ENCODE measurements at regions not wholly inside any gene's neighbourhood (a gene's known extent, or its start where the extent isn't known, plus 50 kb on each side); places are given as distances from the start of the nearest gene placed in this dataset.

DNA sequence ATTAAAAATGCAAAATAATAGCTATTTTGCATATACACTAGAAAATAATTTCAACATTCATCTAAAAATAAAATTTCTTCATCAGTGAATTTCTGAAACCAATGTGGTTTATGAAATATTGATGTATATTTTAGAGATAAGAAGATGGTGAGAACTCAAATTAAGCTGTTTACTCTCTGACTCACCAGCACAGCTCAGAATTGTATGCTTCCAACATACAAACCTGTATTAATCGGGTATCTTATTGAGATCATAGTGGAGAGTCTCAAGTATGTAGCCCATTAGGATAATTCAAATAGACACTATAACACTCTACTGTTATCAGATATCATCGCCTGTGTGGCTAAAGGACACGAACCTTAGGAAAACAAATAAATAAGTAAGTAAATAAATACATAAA, 899.5 kb upstream of the INTU start:
- Mint-ChIP-seq H3K4me3 (no peak overlapping the region), H3K9me3 (ENCODE audit: insufficient read depth) (peaks cover 2% of the 10 kb centered on the region), H3K4me1 (no peaks in the 10 kb centered on the region), H3K27me3 (no peaks in the 10 kb centered on the region), H3K27ac (no peak overlapping the region)
- DNase-seq (no peak), ATAC-seq (ENCODE audit: low read depth) (no peak)
- H3K4me2 ChIP-seq (replicated peaks; ENCODE audit: low read depth, low read length, poor library complexity, severe bottlenecking), result no peak overlapping the region
- H3K27me3 ChIP-seq (replicated peaks in 1 of 4; ENCODE audit: control extremely low read depth in 1 of 4, control insufficient read depth in 3 of 4, insufficient read depth in 4 of 4, low read length in 3 of 4), result no peaks in the 10 kb centered on the region
- no peaks in the 10 kb centered on the region for H3K9me3 ChIP-seq (ENCODE audit: control extremely low read depth in 1 of 3, control insufficient read depth in 2 of 3, insufficient read depth in 1 of 3, low read length in 2 of 3)
- no peaks in the 10 kb centered on the region for H4K20me1 ChIP-seq (ENCODE audit: control insufficient read depth, insufficient read depth, low read length, poor library complexity, severe bottlenecking)
- intact Hi-C loops (cut with micrococcal nuclease), result no loop called here
- no peaks in the 10 kb centered on the region for H3K79me2 ChIP-seq (ENCODE audit: control insufficient read depth, insufficient read depth, low read length)
- ChIA-PET CTCF (no interaction called here), POLR2A (no interaction called here)
- H3K27ac ChIP-seq (ENCODE audit: low read length in 2 of 2), result no peak overlapping the region
- H2AFZ ChIP-seq (ENCODE audit: insufficient read depth, low read depth, low read length, poor library complexity, severe bottlenecking), result no peak overlapping the region
- WGBS (ENCODE audit: insufficient coverage), result no CpG with 5 or more reads among the region's 3 CpGs
- H3K9ac ChIP-seq (ENCODE audit: low read length), result no peak overlapping the region
- H3K36me3 ChIP-seq (replicated peaks in 1 of 2; ENCODE audit: control extremely low read depth in 1 of 2, control insufficient read depth in 1 of 2, extremely low read depth in 1 of 2, insufficient read depth in 2 of 2, low read length in 1 of 2), result no peaks in the 10 kb centered on the region
- H3K4me3 ChIP-seq (ENCODE audit: control extremely low read depth in 1 of 5, extremely low read depth in 1 of 5, insufficient read depth in 1 of 5, low read depth in 2 of 5, low read length in 4 of 5), result no peak overlapping the region
- no peaks in the 10 kb centered on the region for H3K4me1 ChIP-seq (ENCODE audit: control insufficient read depth in 2 of 2, insufficient read depth in 2 of 2, low read length in 2 of 2)
- TF ChIP-seq, protein P1, sequence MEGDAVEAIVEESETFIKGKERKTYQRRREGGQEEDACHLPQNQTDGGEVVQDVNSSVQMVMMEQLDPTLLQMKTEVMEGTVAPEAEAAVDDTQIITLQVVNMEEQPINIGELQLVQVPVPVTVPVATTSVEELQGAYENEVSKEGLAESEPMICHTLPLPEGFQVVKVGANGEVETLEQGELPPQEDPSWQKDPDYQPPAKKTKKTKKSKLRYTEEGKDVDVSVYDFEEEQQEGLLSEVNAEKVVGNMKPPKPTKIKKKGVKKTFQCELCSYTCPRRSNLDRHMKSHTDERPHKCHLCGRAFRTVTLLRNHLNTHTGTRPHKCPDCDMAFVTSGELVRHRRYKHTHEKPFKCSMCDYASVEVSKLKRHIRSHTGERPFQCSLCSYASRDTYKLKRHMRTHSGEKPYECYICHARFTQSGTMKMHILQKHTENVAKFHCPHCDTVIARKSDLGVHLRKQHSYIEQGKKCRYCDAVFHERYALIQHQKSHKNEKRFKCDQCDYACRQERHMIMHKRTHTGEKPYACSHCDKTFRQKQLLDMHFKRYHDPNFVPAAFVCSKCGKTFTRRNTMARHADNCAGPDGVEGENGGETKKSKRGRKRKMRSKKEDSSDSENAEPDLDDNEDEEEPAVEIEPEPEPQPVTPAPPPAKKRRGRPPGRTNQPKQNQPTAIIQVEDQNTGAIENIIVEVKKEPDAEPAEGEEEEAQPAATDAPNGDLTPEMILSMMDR (IDR thresholded peaks at IDR 0.05), result no peak

DNA sequence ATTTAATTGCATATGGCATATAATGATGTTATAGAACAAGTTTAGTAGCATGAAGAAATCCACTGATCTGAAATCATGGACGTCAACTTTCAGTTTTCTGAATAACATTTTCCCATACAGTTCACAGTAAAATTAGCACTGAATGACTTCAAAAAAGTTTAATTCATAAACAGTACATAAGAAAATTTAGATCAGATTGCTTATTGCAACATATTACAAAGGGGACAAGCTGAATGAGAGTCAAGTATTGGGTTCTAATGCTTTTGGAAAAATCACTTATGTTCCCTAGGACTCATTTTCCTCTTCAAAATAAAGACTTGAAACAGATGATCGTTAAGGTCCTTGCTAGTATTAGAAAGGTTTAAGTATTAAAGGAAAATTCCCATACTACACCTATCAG, 898.3 kb upstream of the INTU start:
- Histone ChIP-seq H2AFZ (ENCODE audit: insufficient read depth, low read depth, low read length, poor library complexity, severe bottlenecking) (no peak overlapping the region), H3K9ac (ENCODE audit: low read length) (no peak overlapping the region), H3K4me3 (ENCODE audit: control extremely low read depth in 1 of 5, extremely low read depth in 1 of 5, insufficient read depth in 1 of 5, low read depth in 2 of 5, low read length in 4 of 5) (no peak overlapping the region), H4K20me1 (ENCODE audit: control insufficient read depth, insufficient read depth, low read length, poor library complexity, severe bottlenecking) (no peaks in the 10 kb centered on the region), H3K36me3 (replicated peaks in 1 of 2; ENCODE audit: control extremely low read depth in 1 of 2, control insufficient read depth in 1 of 2, extremely low read depth in 1 of 2, insufficient read depth in 2 of 2, low read length in 1 of 2) (no peaks in the 10 kb centered on the region), H3K4me1 (ENCODE audit: control insufficient read depth in 2 of 2, insufficient read depth in 2 of 2, low read length in 2 of 2) (no peaks in the 10 kb centered on the region), H3K9me3 (ENCODE audit: control extremely low read depth in 1 of 3, control insufficient read depth in 2 of 3, insufficient read depth in 1 of 3, low read length in 2 of 3) (no peaks in the 10 kb centered on the region), H3K79me2 (ENCODE audit: control insufficient read depth, insufficient read depth, low read length) (no peaks in the 10 kb centered on the region), H3K27ac (ENCODE audit: low read length in 2 of 2) (no peak overlapping the region), H3K4me2 (replicated peaks; ENCODE audit: low read depth, low read length, poor library complexity, severe bottlenecking) (no peak overlapping the region), H3K27me3 (replicated peaks in 1 of 4; ENCODE audit: control extremely low read depth in 1 of 4, control insufficient read depth in 3 of 4, insufficient read depth in 4 of 4, low read length in 3 of 4) (no peaks in the 10 kb centered on the region)
- ATAC-seq (ENCODE audit: low read depth), result no peak
- Mint-ChIP-seq H3K9me3 (ENCODE audit: insufficient read depth) (peaks cover 2% of the 10 kb centered on the region), H3K4me1 (no peaks in the 10 kb centered on the region), H3K27me3 (no peaks in the 10 kb centered on the region), H3K27ac (no peak overlapping the region), H3K4me3 (no peak overlapping the region)
- TF ChIP-seq, protein P1 (IDR thresholded peaks at IDR 0.05), result no peak
- no peak for TF ChIP-seq EZH2 (IDR thresholded peaks at IDR 0.05; ENCODE audit: borderline replicate concordance, insufficient read depth, low read depth, low read length, poor library complexity, severe bottlenecking)
- intact Hi-C loops (cut with micrococcal nuclease), result no loop called here
- CTCF ChIA-PET, result no interaction called here
- POLR2A ChIA-PET, result no interaction called here
- no CpG with 5 or more reads among the region's 2 CpGs for whole genome bisulfite sequencing (ENCODE audit: insufficient coverage)
- DNase-seq, result no peak

All from B cell (primary cell).